Endothelial cell (in vitro differentiated cells): ENCODE measurements at regions not wholly inside any gene's neighbourhood (a gene's known extent, or its start where the extent isn't known, plus 50 kb on each side); places are given as distances from the start of the nearest gene placed in this dataset.
A peak's percentile ranks its signal among the peaks of the same experiment; 100 is the strongest.

Source experiments
- DNase-seq: peaks from one replicate; pipeline ENCODE4 v3.0.0; 2021; ENCODE audit warnings: low spot score
- H3K27ac Mint-ChIP-seq: one replicate; pipeline ENCODE4 v1.8.0; 2021; ENCODE audit warnings: mixed read lengths, inconsistent platforms; ENCODE audit not compliant: unreplicated experiment
- H3K27me3 Mint-ChIP-seq: one replicate; pipeline ENCODE4 v1.8.0; 2021; ENCODE audit warnings: mild to moderate bottlenecking, moderate library complexity, mixed read lengths, inconsistent platforms; ENCODE audit not compliant: unreplicated experiment
- H3K36me3 Mint-ChIP-seq: one replicate; pipeline ENCODE4 v1.8.0; 2021; ENCODE audit warnings: mild to moderate bottlenecking, low read depth, mixed read lengths, inconsistent platforms; ENCODE audit not compliant: unreplicated experiment
- H3K4me1 Mint-ChIP-seq: one replicate; pipeline ENCODE4 v1.8.0; 2021; ENCODE audit warnings: mild to moderate bottlenecking, mixed read lengths, inconsistent platforms; ENCODE audit not compliant: unreplicated experiment
- H3K4me3 Mint-ChIP-seq: one replicate; pipeline ENCODE4 v1.8.0; 2021; ENCODE audit warnings: mild to moderate bottlenecking, mixed read lengths, inconsistent platforms; ENCODE audit not compliant: unreplicated experiment
- H3K9me3 Mint-ChIP-seq: one replicate; pipeline ENCODE4 v1.8.0; 2021; ENCODE audit warnings: mixed read lengths, inconsistent platforms; ENCODE audit not compliant: unreplicated experiment
- CTCF ChIP-seq: fragments of 200-600 bp; sonication (generic); IDR thresholded peaks from one replicate; pipeline ENCODE4 v1.5.0; 2021; ENCODE audit warnings: antibody characterized with exemption; ENCODE audit not compliant: unreplicated experiment

GRCh38 chr4:124851741-124852140 lies 139.2 kb upstream of the ANKRD50 start:
- H3K27ac Mint-ChIP-seq, result no peak overlapping the region
- H3K9me3 Mint-ChIP-seq, result no peaks in the 10 kb centered on the region
- no peaks in the 10 kb centered on the region for H3K27me3 Mint-ChIP-seq
- H3K36me3 Mint-ChIP-seq, result no peaks in the 10 kb centered on the region
- TF ChIP-seq CTCF, result no peak
- H3K4me1 Mint-ChIP-seq, result no peaks in the 10 kb centered on the region
- no peak overlapping the region for H3K4me3 Mint-ChIP-seq
- DNase-seq, result no peak

GRCh38 chr4:124846306-124846705 lies 133.8 kb upstream of the ANKRD50 start:
- H3K27me3 Mint-ChIP-seq, result no peaks in the 10 kb centered on the region
- TF ChIP-seq CTCF, result no peak
- no peaks in the 10 kb centered on the region for H3K36me3 Mint-ChIP-seq
- DNase-seq, result no peak
- no peaks in the 10 kb centered on the region for H3K4me1 Mint-ChIP-seq
- no peak overlapping the region for H3K4me3 Mint-ChIP-seq
- H3K27ac Mint-ChIP-seq, result no peak overlapping the region
- peaks cover under 1% of the 10 kb centered on the region for H3K9me3 Mint-ChIP-seq

- no peak for DNase-seq
- no peaks in the 10 kb centered on the region for H3K4me1 Mint-ChIP-seq
- H3K27me3 Mint-ChIP-seq, result peaks cover 5% of the 10 kb centered on the region
- TF ChIP-seq CTCF, result no peak
- H3K36me3 Mint-ChIP-seq, result peaks cover 8% of the 10 kb centered on the region
- peak overlapping the region; percentile 10 for H3K4me3 Mint-ChIP-seq
- H3K27ac Mint-ChIP-seq, result no peak overlapping the region
- peaks cover 15% of the 10 kb centered on the region for H3K9me3 Mint-ChIP-seq
Observed at GRCh38 chr4:124839786-124840390, 127.4 kb upstream of the ANKRD50 start.

GRCh38 chr4:124833831-124834505 lies 121.4 kb upstream of the ANKRD50 start:
- no peak overlapping the region for H3K4me3 Mint-ChIP-seq
- no peak overlapping the region for H3K27ac Mint-ChIP-seq
- no peaks in the 10 kb centered on the region for H3K36me3 Mint-ChIP-seq
- DNase-seq, result no peak
- H3K9me3 Mint-ChIP-seq, result no peaks in the 10 kb centered on the region
- H3K4me1 Mint-ChIP-seq, result no peaks in the 10 kb centered on the region
- H3K27me3 Mint-ChIP-seq, result no peaks in the 10 kb centered on the region
- no peak for TF ChIP-seq CTCF

GRCh38 chr4:124828382-124828781 lies 115.8 kb upstream of the ANKRD50 start:
- TF ChIP-seq CTCF, result no peak
- no peaks in the 10 kb centered on the region for H3K36me3 Mint-ChIP-seq
- no peak overlapping the region for H3K27ac Mint-ChIP-seq
- no peak overlapping the region for H3K4me3 Mint-ChIP-seq
- no peaks in the 10 kb centered on the region for H3K4me1 Mint-ChIP-seq
- no peaks in the 10 kb centered on the region for H3K27me3 Mint-ChIP-seq
- no peaks in the 10 kb centered on the region for H3K9me3 Mint-ChIP-seq
- DNase-seq, result no peak
